Esophagus mucosa (tissue), 1 donor: ENCODE measurements at regions not wholly inside any gene's neighbourhood (a gene's known extent, or its start where the extent isn't known, plus 50 kb on each side); places are given as distances from the start of the nearest gene placed in this dataset.

Experiments used
- ATAC-seq: fragments of 200-7000 bp; cut with Tn5 transposase; one replicate; pipeline ENCODE4 v1.9.1; 2020
- donor health status: DM: yes; HTN: yes; CAD: no.

DNA sequence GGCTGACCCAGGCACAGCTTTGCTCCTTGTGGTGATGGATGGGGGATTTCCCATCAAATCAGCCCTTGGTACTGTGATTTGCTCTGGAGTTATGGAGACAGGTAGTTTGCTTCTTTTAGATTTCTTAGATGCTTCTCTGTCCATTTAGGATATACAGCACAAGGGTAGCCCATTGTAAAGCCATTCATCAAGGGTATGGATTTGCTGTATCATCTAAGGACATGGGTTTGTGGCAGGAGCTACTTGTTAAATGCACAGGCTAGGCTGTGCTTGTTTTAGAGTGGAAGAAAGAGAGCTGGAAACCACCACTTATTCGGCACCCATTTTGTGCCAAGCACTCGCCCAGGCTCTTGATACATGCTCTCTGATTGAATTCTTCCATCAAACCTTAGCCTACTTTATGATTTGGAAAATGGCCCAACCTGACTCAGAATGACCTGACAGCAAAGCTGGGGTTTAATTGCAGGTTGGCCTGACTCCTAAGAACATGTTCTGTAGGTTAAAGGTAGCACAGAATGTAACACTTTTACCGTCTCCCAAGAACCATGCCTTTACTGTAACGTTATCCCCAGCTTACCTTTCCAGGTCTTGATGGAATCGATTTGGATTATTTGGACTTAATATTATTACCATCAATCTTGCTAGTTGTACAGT is 168.0 kb downstream of the SNX10 start:
- no peak for ATAC-seq

DNA sequence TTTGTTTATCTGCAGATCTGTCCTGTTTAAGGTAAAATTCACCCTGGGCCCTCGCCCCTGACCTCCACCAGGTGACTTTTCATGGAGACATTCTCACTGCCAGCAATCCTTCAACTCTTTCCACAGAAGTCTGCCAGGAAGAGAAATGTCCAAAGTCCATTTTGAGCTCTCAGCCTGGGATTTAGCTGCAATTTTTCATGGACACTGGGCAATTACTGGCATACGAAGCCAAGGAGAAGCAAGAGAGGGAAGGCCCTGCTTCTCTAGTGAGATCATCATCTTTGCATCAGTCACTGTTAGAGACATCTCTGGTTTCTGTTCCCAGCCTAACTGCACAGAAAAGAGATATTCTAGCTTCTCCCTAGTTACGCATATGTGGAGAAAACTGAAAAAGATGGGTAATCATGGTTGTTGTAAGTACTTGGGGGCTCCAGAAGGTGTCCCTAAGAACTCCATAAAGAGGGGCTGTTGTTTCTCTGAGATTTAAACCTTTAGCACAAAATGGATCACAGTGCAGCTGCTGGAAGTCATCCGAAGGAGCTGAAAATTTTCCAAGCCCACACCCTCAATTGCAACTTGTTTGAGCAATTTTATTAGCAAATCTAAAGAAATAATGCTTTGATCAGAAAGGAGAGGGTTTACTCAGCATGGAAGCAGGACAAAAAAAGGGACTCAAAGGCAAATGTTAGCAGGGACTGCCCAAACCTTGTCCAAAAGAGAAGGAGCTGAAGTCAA is 168.9 kb downstream of the SNX10 start:
- ATAC-seq = no peak

DNA sequence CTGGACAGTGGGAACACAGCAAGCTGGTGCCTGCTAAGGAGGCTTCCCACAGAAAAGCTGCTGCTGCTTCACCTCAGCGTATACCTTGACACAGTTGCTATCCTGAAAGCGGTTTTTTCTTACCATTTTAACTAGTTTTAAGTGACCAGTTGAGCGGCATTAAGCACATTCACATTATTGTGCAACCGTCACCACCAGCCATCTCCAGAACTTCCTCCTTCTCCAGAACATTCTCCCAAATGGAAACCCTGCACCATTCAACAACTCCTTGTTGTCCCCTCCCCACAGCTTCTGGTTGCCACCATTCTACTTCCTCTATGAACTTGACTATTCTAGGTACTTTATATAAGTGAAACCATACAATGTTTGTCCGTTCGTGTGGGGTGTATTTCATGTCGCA is 169.9 kb downstream of the SNX10 start:
- no peak for ATAC-seq

DNA sequence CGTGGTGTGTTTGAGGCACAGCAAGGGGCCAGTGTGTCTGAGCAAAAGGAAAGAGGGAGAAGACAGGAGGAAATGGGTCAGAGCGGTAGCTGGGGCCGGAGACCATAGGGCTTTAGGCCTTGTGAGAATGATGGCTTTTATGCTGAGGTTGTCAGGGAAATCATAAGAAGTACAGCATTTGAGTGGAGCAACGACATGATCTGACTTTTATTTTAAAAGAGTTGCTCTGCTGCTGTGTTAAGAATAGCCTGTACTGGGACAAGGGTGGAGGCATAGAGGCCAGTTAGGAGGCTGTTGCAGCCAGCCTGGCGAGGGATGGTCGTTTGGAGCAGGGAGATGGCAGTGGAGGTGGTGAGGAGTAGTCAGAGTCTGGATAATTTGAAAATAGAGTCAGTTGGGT is 174.3 kb downstream of the SNX10 start:
- no peak for ATAC-seq

DNA sequence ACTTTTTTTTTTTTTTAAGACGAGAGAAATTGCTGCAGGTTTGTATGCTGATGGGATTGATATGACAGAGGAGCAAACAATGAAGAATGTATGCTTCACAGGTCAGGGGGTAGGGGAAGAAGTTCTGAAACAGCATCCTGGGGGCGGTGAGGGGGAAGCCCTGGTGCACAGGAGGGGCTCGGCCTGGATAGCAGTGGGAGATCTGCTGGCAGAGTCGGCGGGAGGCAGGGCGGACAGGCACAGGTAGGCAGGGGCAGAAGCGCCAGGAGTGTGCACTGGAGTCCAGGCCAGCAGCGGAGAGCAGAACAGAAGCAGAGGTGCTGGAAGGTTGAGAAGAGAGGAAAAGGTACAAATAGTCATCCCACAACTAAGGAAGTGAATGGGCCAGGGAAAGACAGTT is 175.4 kb downstream of the SNX10 start:
- ATAC-seq = no peak

DNA sequence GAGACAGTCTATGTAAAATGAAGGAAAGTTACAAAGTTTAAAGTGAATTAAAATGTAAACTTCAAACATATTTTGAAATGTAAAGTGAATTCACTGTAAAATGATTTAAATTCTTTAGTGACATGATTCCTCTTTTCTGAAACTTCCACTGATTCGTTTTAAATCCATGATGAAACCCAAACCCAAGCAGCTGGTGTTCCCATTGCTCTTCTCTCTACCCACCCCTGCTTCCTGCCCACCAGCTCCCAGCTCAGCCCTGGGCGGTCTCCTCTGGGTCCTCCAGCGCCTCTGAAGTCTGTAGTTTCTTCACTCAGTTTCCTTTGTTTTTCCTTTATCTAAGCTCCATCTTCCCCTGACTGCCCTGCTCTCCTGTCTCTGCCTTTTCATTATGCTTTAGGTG is 175.9 kb downstream of the SNX10 start:
- ATAC-seq = no peak

DNA sequence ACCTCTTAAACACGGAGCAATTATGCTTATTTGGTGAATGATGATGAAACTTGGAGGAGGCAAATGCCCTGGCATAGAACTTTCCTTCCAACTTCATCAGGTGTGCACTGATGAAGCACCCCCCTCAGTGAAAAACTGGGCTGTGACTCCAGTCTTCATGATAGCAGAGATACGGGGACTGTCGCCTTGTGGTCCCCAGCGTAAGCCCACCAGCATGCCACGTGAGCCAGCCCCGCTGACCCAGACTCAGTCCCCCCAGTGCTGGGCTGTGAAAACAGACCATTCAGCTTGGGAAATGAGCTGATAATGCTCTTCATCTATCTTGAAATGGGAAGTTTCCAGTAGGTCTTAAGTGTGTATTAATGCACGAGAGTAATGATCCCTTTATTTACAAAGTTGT is 177.0 kb downstream of the SNX10 start:
- ATAC-seq = no peak

DNA sequence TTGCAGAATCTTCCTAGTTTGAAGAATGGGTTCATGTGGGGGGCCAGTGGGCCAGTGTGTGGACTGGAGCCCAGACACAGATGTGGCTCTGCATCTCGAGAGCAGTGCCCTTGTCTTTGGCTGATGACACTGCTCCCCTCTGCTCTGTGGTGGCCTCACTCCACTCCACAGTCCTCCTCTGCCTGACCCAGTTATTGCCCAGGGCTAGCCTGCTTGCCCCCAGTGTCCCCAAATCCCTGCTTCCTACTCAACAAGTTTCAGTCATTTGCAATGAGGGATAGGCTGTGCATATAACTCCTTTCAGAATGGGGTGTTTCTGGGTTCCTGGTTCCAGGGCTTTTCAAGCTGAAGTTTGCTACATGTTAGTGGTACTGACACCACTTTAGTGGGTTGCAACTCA is 177.5 kb downstream of the SNX10 start:
- no peak for ATAC-seq

DNA sequence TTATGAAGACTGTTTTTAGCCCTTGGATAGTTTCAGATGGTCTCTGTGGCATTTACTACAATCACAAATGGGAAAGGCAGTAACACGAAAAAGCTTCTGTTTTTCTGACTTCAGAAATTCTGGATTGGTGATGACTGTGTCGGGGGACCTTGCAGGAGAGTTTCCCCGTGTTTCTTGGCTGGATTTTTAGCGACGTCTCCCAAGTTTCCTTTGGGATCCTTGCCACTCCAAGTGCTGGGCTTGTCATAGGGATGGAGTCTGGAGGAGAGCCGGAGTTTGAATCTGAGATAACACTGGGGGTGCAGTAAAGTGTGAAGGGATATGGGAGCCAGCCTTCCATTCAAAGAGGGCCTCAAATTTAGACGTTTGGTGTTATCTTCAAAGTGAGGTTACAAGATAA is 179.0 kb downstream of the SNX10 start:
- ATAC-seq = no peak

DNA sequence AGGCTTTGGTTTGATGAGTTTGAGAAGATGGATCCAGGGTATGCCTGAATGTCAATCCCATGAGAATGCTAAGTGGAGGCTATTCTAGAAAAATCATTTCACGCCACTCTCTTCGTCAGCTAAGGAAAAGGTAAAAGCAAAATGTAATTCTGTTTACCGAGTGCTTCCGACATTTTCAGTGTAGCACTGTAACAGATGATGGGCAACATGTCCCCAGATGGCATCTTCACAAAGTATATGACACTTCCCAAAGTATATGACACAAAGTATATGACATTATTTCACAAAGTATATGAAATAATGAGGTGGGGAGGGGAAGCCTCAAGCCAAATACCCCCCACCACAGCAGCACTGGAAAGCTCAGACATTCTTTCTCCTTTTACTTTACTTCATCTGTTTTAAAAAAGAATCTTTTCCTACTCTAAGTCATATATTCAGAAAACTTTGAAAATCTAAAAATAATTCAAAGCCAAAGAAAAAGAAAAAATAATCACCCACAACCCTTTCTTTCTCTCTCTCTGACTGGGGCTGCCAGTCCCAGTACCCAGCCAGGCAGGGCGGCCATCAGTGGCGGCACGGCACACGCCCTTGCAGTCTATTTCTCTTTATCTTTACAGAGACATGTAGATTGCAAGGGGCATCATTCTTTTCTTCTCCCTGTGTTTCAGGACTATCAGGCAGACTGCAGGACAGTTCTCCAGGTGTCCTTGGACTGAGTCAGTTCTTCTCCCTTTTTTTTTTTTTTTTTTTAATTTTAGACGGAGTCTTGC is 179.8 kb downstream of the SNX10 start:
- no peak for ATAC-seq

DNA sequence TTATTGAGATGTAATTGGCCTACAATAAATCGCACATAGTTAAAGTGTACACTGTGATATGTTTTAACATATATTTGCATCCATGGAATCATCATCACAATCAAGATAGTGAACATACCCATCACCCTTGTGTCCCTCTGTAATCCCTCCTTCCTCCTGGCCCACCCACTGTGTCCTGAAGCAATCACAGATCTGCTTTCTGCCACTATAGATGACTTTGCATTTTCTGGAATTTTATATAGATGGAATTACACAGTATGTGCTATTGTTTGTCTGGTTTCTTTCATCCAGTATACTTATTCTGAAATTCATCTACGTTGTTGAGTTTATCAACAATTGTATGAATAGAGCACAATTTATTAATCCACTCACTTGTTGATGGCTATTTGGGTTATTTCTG is 181.3 kb downstream of the SNX10 start:
- ATAC-seq = no peak

DNA sequence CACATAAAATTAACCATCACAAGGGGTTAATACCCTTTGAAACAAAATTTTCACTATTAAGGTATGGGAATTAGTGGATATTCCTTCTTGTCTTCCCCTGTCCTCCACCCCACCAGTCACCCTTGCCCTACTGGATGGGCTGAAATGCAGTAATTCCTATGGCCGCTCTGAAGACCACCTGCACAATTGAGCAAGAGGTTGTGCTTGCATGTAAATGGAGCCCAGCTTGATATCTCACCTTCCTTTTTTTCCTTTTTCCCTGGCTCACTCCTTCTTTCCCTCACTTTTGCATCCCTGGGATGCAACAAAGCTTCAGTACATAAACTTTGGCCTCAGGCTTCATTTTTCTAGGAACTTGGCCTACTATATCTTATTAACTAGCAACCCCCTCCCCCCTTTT is 184.6 kb downstream of the SNX10 start:
- ATAC-seq = no peak

DNA sequence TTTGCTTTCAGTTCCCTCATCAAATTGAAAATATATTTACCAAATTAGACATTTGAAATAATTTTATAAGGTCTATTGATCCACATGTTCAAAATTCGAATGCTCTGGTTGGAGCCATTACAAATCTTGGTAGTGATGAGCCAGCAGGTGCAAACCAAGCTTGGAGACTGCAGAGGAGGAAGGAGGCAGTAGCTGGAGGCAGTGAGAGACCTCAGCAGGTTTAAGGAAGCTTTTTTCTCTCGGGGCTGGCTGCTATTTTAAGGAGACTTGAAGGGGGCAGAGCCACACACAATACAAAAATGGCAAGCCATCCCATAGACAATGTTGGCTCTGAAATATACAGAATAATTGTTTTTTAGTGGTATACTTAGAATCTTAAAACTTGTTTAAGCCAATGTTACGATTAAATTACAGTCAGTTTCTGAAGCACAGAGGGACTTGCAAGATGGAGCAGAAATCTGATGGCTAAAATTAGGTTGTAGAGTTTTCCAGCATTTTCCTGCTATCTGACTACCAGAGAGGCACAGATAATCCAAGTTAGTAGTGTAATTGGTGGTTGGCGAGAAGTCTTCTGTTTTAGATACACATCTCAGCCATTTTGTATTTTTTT is 185.8 kb downstream of the SNX10 start:
- ATAC-seq = no peak

DNA sequence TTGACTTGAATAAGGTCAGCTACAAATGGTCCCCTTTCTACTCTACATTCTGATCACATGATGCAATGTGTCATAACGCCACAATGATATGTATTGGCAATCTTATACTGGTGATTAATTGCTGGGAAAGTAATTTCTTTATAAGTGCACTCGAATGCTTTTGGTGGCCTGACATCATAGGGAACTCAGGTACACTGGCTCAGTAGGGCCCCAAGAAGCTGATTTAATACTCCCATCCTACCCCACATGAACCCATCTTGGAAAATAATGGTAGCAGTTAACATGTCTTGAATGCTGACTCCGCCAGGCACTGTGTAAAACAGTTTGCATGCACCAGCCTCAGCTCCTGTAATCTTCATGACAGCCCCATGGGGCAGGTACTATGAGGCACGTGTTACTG is 186.9 kb downstream of the SNX10 start:
- ATAC-seq = no peak

DNA sequence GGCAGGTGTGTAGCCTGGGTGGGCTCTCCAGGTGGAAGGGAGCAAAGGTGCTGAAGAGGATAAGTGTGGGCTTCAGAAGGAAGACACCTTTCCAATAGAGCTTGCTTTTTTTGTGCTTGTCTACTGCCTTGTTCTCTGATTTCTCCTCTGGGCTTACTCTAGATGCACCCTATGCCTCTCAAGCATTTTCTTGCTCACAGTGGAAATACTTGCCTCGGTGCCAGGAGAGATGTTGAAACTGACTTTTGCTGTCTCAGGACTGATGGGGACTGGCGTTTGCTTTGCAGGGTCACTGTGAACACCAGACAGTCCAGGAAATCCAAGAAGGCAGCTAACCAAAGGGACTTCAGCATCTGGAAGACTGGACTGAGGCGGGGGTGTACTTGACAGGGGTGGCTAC is 187.9 kb downstream of the SNX10 start:
- ATAC-seq = no peak

DNA sequence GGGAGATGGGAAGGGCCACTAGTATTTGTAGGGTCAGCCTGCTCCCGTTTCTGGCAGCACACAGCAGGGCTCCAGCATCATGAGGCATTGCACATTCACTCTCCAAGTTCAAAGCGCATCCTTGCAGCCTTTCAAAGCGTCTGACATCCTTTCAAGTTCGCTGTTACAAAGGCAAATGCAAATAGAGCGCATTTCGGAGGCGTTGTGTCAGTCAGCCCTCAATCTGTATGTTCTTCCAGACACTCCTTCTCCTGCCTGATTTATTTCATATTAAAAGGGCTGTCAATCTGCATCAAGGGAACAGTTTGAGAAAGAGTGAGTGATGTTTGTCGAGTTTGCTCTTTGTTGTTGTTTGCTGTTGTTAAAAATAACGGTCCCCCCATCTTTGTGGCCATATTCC is 188.5 kb downstream of the SNX10 start:
- ATAC-seq = no peak

DNA sequence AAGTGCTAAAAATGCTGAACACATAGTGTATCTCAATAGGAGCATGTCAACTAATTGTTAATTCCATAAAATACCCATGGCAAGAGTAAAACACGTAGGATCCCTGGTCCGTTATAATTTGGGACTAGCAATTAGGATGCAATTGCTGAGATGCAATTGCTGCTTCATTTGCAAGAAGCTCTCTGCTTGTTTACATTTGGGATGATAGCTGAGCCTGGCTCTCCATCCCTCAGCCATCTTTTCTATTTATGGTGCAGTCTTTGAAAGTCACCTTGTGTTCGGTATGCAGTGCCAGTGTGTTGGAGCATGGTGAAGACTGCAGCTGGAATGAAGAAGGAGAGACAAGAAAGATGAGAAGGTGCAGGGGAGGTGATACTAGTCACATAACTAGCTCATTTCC is 191.3 kb downstream of the SNX10 start:
- ATAC-seq = no peak

DNA sequence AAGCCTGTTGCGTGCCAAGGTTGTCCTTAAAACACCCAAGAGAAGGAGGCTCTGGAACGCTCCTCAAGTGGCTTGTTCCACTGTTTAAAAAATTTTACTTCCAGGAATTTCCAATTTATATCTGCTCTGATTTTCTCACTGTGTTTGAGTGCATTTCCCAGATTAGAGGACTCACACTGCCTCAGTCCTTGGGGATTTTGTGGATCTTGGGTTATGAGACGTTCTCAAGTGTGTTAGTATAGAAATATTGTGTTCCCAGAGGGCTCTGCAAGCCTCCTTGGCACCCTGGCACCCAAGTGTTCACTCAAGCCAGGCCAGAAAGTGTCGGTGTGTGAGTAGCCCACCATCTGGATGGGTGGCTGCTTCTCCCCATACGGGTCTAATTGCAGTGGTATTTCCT is 192.2 kb downstream of the SNX10 start:
- ATAC-seq = no peak

DNA sequence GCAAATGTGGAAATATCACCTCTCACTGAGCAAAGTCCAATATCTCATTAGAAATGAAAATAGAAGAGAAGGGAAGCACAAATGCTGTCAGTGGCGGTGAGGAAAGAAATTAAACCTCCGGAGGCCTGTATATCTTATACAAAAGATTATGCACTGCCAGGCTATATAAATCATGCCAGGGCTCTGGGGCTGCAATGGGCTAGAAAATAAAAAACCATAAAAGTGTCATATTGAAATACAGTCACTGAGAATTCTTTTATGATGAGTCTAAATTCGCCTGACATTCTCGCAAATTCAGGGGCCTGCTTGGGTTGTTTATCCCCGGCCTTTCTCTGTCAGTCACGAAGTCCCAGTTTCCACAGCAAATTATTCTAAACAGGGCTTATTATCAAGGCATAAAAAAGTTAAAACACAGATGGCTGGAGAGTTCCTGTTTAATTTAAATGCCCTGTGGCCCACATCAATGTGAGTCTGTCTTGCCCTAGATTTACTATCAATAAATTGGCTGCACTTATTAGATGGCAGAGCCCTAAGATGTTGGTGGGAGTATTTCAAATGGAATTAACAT is 193.8 kb downstream of the SNX10 start:
- ATAC-seq = no peak

DNA sequence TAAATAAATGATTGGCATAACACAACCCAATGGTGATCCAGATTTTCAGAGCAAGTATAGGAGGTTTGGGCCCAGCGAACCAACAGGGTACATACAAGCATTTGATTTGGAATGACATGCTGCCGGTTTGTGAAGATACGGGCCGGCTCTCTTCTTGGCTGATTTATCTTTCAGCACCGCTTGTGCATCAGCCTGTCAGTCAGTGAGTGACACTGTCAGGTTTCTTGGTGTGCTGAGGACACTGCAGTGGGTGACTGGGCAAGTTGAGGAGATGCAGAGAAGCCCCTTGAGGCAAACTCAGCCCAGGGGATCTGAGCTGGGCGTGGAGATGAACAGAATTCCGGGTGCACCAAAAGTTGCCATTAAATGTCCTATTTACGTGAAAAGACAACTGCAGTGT is 194.5 kb downstream of the SNX10 start:
- no peak for ATAC-seq

DNA sequence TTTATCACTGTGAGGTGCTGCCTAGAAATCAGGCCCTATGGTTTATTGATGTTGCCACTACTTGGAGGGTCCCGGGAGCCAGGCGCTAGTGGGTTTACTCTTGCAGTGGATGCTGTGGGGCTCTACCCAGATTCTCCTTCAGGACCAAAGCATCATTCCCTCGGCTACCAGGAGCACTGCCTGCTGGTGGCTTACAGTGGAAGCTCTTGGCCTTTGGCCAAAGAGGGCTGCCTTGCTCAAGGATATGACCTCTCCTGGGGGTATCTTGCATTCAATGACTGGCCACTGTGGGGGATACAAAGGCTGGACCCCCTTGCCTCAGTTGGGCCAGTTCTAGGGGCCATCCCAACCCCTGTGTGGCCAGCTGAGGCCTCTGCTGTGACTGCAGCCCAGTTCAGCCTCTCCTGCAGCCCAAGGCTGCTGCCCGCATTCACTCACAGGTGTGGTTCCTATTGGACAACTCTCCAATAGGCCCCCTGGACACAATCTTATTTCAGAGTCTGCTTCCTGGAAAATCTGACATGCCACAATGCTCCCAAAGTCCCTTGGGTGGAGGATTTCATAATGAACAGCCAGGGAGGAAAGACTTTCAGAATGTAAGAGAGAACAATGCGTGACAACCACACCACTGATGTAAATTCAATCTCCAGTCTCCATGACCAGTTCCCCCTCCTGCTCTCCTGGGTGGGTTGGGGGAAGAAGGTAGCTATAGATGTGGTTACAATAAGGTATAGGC is 196.3 kb downstream of the SNX10 start:
- no peak for ATAC-seq

DNA sequence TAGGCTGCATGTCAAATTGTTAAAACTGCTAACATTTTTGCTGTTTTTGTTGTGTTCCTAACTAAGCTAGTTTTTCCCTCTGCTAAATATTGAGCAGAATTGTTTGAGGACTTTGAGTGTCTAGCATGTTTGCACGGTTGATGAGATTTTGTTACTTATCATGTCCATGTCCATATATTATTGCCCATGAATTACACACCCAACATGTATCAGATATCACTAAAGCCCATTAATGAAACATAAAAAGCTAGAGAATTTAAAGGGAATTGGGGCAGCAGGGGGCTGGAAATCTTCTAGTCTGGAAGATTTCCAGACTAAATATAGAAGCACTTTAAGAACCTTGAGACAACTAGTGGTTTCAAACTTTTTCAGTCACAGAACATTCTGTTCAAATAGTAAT is 197.7 kb downstream of the SNX10 start:
- ATAC-seq = no peak
